B cell (primary cell): ENCODE measurements at regions not wholly inside any gene's neighbourhood (a gene's known extent, or its start where the extent isn't known, plus 50 kb on each side); places are given as distances from the start of the nearest gene placed in this dataset.

Source experiments
- ATAC-seq: fragments of 200-7000 bp; cut with Tn5 transposase; one replicate; pipeline ENCODE4 v1.10.0; 2021; ENCODE audit warnings: low read depth, mild to moderate bottlenecking, moderate number of reproducible peaks, moderate library complexity
- CTCF ChIA-PET: fragments of 350-600 bp; sonication (Branson Sonifier 250); formaldehyde crosslinking; loops from one replicate; lab custom pipeline; 2021; ENCODE audit warnings: antibody characterized with exemption, inconsistent platforms; lab: Charles Lee
- POLR2A ChIA-PET: fragments of 350-600 bp; sonication (Branson Sonifier 250); formaldehyde crosslinking; loops from one replicate; lab custom pipeline; 2021; ENCODE audit warnings: antibody characterized with exemption; lab: Charles Lee
- DNase-seq: peaks from one replicate; pipeline ENCODE4 v3.0.0; 2013
- H2AFZ ChIP-seq: 2 replicates; pipeline ENCODE4 v1.6.1; 2012; ENCODE audit warnings: mild to moderate bottlenecking, low read depth, low read length; ENCODE audit not compliant: insufficient read depth, poor library complexity, severe bottlenecking
- H3K27ac ChIP-seq, 2 donors: 1 replicate in 1 of 2; 2 replicates in 1 of 2; pipeline ENCODE4 v1.5.1; 2012 to 2013; ENCODE audit warnings: low read length in 2 of 2, mild to moderate bottlenecking in 2 of 2, moderate library complexity in 1 of 2
- H3K27me3 ChIP-seq, 4 experiments: fragments of 200-600 bp in 1 of 4; sonication (generic) in 1 of 4; replicated peaks in 1 of 4; 1 replicate in 2 of 4; 2 replicates in 2 of 4; pipeline versions ENCODE4 v1.6.1 to v1.7.0; 2013 to 2016; ENCODE audit warnings: low read length in 3 of 4, mild to moderate bottlenecking in 2 of 4, mixed read lengths in 1 of 4, moderate library complexity in 1 of 4; ENCODE audit not compliant: insufficient read depth in 4 of 4, control insufficient read depth in 3 of 4; ENCODE audit errors: control extremely low read depth in 1 of 4
- H3K36me3 ChIP-seq, 2 experiments: replicated peaks in 1 of 2; 1 replicate in 1 of 2; 2 replicates in 1 of 2; pipeline versions ENCODE4 v1.6.1 to v1.7.1; 2013; ENCODE audit warnings: low read length in 1 of 2; ENCODE audit not compliant: insufficient read depth in 2 of 2, control insufficient read depth in 1 of 2; ENCODE audit errors: control extremely low read depth in 1 of 2, extremely low read depth in 1 of 2
- H3K4me1 ChIP-seq, 2 donors: fragments of 200-600 bp in 1 of 2; sonication (generic) in 1 of 2; 1 replicate in 1 of 2; 2 replicates in 1 of 2; pipeline versions ENCODE4 v1.5.1 to v1.6.1; 2013 to 2017; ENCODE audit warnings: low read length in 2 of 2; ENCODE audit not compliant: control insufficient read depth in 2 of 2, insufficient read depth in 2 of 2
- H3K4me2 ChIP-seq: replicated peaks from 2 replicates; pipeline ENCODE3; 2012; ENCODE audit warnings: mild to moderate bottlenecking, low read depth, low read length; ENCODE audit not compliant: poor library complexity, severe bottlenecking
- H3K4me3 ChIP-seq, 5 experiments: fragments of 200-600 bp in 1 of 5; sonication (generic) in 1 of 5; 1 replicate in 3 of 5; 2 replicates in 2 of 5; pipeline versions ENCODE4 v1.5.1 to v1.7.0; 2011 to 2016; ENCODE audit warnings: low read length in 4 of 5, mild to moderate bottlenecking in 4 of 5, low read depth in 2 of 5, control low read depth in 1 of 5, moderate library complexity in 1 of 5; ENCODE audit not compliant: insufficient read depth in 1 of 5; ENCODE audit errors: control extremely low read depth in 1 of 5, extremely low read depth in 1 of 5
- H3K79me2 ChIP-seq: fragments of 200-600 bp; sonication (generic); one replicate; pipeline ENCODE4 v1.6.0; 2016; ENCODE audit warnings: low read length; ENCODE audit not compliant: control insufficient read depth, insufficient read depth
- H3K9ac ChIP-seq: fragments of 200-600 bp; sonication (generic); 2 replicates; pipeline ENCODE4 v1.6.1; 2017; ENCODE audit warnings: mild to moderate bottlenecking, low read length, moderate library complexity
- H3K9me3 ChIP-seq, 3 donors: one replicate each; pipeline versions ENCODE4 v1.6.1 to v1.7.1; 2013; ENCODE audit warnings: low read length in 2 of 3; ENCODE audit not compliant: control insufficient read depth in 2 of 3, insufficient read depth in 1 of 3; ENCODE audit errors: control extremely low read depth in 1 of 3
- H4K20me1 ChIP-seq: 2 replicates; pipeline ENCODE4 v1.6.0; 2012; ENCODE audit warnings: mild to moderate bottlenecking, low read length; ENCODE audit not compliant: insufficient read depth, control insufficient read depth, poor library complexity, severe bottlenecking
- H3K27ac Mint-ChIP-seq: one replicate; pipeline ENCODE4 v1.8.0; 2021; ENCODE audit warnings: mixed read lengths
- H3K27me3 Mint-ChIP-seq: one replicate; pipeline ENCODE4 v1.8.0; 2021; ENCODE audit warnings: mixed read lengths
- H3K4me1 Mint-ChIP-seq: one replicate; pipeline ENCODE4 v1.8.0; 2021; ENCODE audit warnings: mixed read lengths
- H3K4me3 Mint-ChIP-seq: one replicate; pipeline ENCODE4 v1.8.0; 2021; ENCODE audit warnings: mixed read lengths
- H3K9me3 Mint-ChIP-seq: one replicate; pipeline ENCODE4 v1.8.0; 2022; ENCODE audit warnings: mixed read lengths; ENCODE audit not compliant: insufficient read depth
- CTCF ChIP-seq: fragments of 200-600 bp; IDR thresholded peaks from one replicate; pipeline ENCODE4 v1.8.0; 2022; ENCODE audit warnings: antibody characterized with exemption, mild to moderate bottlenecking
- EZH2 ChIP-seq: IDR thresholded peaks from 2 replicates; pipeline ENCODE4 v1.6.1; 2012; ENCODE audit warnings: borderline replicate concordance, low read depth, mild to moderate bottlenecking, moderate library complexity, low read length; ENCODE audit not compliant: insufficient read depth, poor library complexity, severe bottlenecking
- WGBS: methylation state at CpG from one replicate; pipeline ENCODE4 v1.1.5; 2013; ENCODE audit warnings: missing lambda C conversion rate; ENCODE audit not compliant: insufficient coverage; 5-methylcytosine and 5-hydroxymethylcytosine counted together
- intact Hi-C: fragments of 100-400 bp; cut with micrococcal nuclease; formaldehyde crosslinking; loops from one replicate; pipeline ENCODE4 v1.10.0; 2022

DNA sequence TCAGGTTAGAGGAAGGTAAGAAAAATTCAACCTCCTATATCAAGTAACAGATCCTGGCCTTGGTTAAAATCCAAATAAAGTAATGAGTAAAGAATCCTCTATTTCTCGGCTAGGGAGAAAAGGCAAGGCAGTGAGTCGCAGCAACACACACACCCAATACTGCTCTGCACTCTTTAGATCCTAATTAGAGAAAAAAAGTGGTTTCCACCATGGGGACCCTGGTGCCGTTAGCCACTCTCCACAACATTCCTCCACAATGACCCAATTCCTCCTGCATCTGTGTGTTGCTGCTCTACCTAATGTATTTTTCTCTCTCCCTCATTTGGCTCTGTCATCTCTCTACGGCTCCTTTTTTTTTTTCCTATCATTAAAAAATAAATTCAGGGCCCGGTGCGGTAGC is 462.7 kb downstream of the METTL4 start:
- H3K27ac Mint-ChIP-seq = no peak overlapping the region
- Histone ChIP-seq H3K36me3 (no peaks in the 10 kb centered on the region), H3K27ac (no peak overlapping the region), H3K4me3 (no peak overlapping the region), H3K4me2 (no peak overlapping the region), H3K9ac (no peak overlapping the region), H2AFZ (no peak overlapping the region), H3K79me2 (no peaks in the 10 kb centered on the region), H3K27me3 (peaks cover 0 to 5% (median 0%) of the 10 kb centered on the region in 4 experiments), H3K9me3 (no peaks in the 10 kb centered on the region), H3K4me1 (no peaks in the 10 kb centered on the region), H4K20me1 (no peaks in the 10 kb centered on the region)
- DNase-seq (no peak), ATAC-seq (no peak)
- ChIA-PET POLR2A (no interaction called here), CTCF (no interaction called here)
- H3K27me3 Mint-ChIP-seq = peaks cover 15% of the 10 kb centered on the region
- H3K4me3 Mint-ChIP-seq = no peak overlapping the region
- intact Hi-C loops = no loop called here
- no peaks in the 10 kb centered on the region for H3K4me1 Mint-ChIP-seq
- WGBS = 91% methylated on average over 4 of the region's 6 CpGs
- TF ChIP-seq EZH2 (no peak), CTCF (no peak)
- no peaks in the 10 kb centered on the region for H3K9me3 Mint-ChIP-seq

- no peaks in the 10 kb centered on the region for H3K4me1 ChIP-seq
- peaks cover 24% of the 10 kb centered on the region for H3K27me3 Mint-ChIP-seq
- peaks cover 0 to 5% (median 0%) of the 10 kb centered on the region in 4 experiments for H3K27me3 ChIP-seq
- H3K79me2 ChIP-seq = no peaks in the 10 kb centered on the region
- no peak overlapping the region for H3K9ac ChIP-seq
- 88% methylated on average over 3 of the region's 3 CpGs for WGBS
- ATAC-seq = no peak
- DNase-seq = no peak
- H3K9me3 ChIP-seq = no peaks in the 10 kb centered on the region
- no peak overlapping the region for H3K27ac Mint-ChIP-seq
- CTCF ChIA-PET = no interaction called here
- H3K4me3 ChIP-seq = no peak overlapping the region
- H3K4me1 Mint-ChIP-seq = no peaks in the 10 kb centered on the region
- POLR2A ChIA-PET = no interaction called here
- H3K36me3 ChIP-seq = no peaks in the 10 kb centered on the region
- H3K4me3 Mint-ChIP-seq = no peak overlapping the region
- no peak for TF ChIP-seq EZH2
- no peak for TF ChIP-seq CTCF
- no peak overlapping the region for H3K27ac ChIP-seq
- H2AFZ ChIP-seq = no peak overlapping the region
- no peak overlapping the region for H3K4me2 ChIP-seq
- no peaks in the 10 kb centered on the region for H4K20me1 ChIP-seq
- H3K9me3 Mint-ChIP-seq = no peaks in the 10 kb centered on the region
- intact Hi-C loops = no loop called here
These were observed 459.8 kb downstream of the METTL4 start for GRCh38 chr18:2111456-2111855.
